Middle frontal gyrus (tissue), 1 donor: ENCODE measurements at regions not wholly inside any gene's neighbourhood (a gene's known extent, or its start where the extent isn't known, plus 50 kb on each side); places are given as distances from the start of the nearest gene placed in this dataset.

Experiments used
- DNase-seq: peaks from one replicate; pipeline ENCODE4 v3.0.0-alpha.2; 2015; ENCODE audit warnings: low spot score; ENCODE audit errors: extremely low spot score

DNA sequence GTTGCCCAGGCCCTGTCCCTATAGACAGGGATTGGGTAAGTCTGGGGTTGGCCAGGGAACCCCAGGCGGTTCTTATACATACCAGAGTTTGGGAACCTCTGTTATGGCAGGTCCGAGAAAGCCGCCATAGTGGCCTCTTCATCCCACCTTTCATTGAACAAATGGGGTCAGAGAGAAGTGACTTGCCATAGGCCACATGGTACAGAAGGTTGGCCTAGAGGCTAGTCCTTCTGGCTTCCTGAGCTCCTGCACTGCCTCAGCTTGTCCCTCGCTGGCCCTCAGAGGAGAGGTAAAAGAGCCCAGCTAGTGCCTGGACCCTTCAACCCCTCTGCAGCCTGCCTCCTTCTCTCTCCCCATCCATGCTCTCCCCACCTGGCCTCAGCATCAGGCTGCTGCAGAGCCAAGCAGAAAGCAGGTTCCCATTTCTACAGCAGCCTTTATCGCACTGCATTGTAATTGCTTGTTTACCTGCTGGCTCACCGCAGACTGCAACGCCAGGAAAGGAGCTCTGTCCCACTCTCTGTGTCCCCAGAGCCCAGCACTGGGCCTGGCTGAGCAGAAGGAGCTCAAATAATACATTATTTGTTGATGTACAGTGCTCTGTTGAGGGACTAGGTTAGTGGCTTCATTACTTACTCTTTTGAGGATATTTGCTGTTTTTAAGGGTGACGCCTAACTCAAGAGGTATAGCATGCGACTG is 103.6 kb downstream of the TRIM29 start:
- DNase-seq = no peak

DNA sequence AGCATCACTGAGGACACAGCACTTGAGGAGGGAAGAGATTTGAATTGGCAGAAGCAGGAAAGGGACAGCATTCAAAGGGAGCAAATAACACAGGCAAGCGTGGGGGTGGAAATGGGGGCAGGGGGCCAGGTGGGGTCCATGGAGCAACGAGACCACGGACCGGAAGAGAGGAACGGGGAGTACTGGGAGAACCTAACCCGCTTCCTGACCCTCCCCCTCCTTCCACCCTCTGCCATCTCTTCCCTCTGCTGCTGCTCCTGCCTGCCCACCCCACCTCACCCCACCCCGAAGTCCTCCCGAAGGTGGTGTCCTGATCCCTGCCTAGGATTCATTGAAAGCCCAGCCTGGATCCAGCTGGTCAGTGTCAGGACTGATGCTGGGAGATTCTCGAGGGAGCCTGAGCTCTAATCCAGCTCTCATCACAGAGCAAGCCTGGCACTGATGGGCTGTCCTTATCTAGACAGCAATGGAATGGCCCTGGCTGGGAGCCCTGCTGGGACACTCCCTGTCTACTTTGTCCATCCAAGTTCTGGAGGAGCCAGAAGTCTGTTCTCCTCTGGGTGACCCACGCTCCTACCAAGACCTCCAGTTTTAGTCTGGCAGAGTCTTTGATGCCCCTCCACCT is 105.0 kb downstream of the TRIM29 start:
- DNase-seq = no peak

DNA sequence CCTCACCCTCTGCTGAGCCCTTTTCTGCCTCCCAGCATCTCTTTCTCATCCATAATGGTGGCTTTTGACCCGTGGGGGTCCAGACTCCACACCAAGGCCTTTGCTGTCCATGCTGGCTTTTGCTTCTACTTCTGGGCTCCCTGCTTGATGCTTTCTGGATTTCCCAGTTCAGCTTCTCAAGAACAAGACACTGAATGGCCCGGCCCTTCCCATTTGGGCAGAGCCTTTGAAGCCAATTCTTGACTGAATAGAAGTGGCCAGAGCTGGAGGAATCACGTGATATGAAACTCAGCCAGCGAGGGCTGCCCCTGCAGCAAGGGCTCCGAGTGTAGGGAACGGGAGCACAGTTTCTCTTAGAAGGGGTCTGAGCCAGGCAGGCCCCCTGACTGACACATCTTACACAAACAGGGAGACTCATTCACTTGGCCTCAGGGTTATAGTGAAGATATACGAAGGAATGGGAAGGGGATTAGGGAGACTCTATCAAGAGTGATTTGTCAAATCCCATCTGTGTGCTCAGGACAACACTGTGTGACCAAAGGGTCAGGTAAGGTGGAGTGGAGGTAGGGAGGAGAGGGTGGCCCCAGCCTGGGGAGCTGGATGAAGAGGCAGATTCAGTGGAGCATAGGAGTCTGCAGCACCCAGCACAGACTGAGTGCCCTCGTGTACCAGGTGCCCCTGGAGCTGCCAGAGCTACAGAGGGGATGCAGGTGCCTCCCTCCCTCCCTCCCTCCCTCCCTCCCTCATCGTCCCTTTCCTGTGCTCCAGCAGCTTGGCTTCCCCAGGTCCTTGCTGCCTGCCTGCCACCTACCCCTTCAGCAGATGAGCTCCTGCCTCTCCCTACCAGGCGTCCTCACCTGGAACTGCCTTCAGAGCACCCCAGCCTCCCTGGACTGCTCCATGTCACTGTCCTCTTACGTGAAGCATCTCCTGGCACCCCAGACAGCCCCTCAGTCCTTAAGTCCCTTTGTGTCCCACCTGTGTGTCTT is 106.0 kb downstream of the TRIM29 start:
- no peak for DNase-seq

DNA sequence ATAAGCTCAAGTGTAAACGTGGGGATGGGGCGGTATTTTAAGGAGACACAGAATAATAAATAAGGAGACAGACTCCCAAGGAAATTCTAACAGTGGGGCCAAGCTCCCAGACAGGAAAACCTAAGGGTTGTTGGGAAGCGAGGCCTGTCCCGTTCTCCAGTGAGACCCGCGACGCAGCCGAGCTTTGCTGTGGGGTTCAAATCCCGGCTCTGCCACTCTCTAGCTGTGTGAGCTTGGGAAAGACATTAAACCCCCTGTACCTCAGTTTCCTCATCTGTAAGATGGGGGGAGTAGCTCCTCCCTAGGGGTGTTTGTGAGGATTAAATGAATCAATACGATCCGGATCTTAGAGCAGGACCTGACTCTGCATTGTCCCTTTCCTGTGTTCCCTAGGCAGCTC is 106.8 kb downstream of the TRIM29 start:
- DNase-seq = no peak

DNA sequence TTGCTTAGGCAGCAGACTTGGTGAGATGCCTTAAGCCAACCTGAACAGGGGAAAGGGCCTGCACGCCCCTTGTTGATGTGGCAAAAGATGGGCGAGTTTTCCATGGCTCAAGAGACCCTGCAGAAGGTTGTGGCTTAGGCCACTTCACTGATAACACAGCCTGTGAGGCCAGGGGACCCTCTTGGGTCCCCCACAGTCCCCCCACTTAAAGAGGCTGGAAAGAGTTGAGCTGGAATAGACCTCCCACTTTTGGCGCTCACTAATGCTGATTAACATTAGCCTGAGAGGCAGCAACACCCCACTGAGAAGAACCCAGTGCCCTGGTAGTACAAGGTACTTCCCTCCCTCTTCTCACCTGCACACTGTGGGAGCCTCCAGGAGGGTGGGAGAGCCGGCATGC is 107.5 kb downstream of the TRIM29 start:
- no peak for DNase-seq

DNA sequence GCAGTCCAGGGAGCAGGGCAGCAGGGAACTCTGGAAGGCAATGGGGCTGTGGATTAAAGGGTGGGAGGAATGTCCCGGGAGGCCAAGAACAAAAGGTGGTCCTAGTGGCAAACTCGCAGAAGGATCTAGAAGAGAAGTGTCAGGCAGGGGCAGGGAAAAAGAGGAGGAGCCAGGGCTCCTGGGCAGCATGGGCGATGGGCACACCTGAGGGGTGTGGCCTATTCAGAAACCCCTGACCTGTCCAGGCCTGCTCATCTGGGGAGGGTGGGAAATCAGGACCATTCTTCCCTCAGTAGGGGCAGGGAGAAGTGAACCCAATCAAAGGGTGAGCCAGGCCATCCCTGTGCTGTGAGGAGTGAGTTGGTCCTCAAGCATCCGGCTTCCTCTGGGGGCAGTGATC is 108.6 kb downstream of the TRIM29 start:
- DNase-seq = no peak

DNA sequence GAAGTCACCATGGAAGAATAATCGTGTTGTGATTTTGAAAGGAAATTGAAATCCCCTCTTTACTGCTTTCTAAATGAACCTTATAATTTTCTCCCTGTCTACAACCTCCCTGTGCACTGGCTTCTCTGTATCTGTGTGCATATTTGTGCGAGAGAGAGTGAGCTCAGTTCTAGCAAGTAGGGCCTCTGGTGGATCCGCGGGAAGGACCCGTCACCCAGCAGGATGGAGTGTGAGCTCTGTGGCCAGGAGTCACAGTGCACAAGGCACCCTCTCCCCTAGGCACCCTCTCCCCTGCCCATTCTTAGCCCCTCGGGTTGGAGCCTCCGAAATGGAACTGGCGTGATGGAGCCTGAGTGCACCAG is 109.0 kb downstream of the TRIM29 start:
- DNase-seq = no peak

DNA sequence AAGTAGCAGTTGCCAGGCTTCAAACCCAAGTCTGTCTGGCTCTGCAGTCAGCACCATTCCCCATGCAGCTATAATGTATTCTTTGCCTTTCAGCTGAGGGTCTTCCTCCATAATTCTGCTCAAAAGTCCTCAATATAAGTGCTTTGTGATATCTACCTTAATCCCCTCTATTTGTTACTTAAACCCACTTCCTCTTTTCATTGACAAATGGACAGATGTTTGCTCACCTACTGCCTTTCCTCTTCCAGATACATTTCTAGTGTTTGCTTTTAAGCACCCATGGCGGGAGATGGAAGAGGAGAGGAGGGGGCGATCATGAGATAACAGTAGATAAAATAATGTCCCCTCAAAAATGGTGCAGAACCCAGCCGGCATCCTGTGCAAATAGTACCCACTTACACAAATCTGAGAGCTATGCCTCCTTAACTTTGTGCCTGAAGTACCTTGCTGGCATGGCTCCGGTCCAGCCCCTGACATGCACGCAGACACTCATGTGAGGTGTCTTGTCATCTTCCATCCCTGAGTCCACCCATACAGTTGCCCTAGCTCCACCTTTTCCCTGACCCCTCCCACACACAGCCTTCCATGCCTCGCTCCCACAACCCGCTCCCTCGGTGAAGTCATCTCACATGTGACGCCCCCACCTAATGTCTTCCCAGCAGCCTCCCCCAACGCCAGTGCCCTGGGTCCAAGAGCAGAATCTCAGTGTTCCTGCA is 109.6 kb downstream of the TRIM29 start:
- DNase-seq = no peak

DNA sequence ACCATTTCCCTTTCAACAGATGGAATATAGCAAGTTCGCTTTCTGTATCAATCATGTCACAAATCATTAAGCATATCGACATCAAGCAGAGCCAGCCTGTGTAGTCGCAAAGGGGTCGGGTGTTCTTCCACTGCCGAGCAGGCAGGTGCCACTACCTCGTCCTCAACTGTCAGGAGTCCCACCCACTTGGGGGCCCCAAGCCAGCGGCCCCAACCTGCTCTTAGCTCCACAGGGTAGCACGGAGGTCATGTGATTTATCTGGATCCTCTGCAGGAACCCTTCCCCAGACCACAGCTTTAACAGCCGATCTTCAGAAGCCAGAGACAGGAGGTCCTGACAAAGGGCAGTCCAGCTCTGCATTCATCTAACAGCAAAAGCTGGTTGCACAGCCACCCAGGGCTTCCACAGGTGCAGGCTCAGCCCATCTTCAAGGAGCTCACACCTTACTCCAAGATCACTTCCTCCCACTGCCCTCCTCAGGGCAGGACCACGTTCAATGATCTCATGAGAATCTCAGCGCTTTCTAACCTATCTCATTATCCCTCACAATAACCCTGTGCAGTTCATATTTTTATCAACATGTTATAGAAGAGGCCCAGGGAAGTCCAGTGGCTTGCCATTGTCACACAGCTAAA is 110.2 kb downstream of the TRIM29 start:
- no peak for DNase-seq

DNA sequence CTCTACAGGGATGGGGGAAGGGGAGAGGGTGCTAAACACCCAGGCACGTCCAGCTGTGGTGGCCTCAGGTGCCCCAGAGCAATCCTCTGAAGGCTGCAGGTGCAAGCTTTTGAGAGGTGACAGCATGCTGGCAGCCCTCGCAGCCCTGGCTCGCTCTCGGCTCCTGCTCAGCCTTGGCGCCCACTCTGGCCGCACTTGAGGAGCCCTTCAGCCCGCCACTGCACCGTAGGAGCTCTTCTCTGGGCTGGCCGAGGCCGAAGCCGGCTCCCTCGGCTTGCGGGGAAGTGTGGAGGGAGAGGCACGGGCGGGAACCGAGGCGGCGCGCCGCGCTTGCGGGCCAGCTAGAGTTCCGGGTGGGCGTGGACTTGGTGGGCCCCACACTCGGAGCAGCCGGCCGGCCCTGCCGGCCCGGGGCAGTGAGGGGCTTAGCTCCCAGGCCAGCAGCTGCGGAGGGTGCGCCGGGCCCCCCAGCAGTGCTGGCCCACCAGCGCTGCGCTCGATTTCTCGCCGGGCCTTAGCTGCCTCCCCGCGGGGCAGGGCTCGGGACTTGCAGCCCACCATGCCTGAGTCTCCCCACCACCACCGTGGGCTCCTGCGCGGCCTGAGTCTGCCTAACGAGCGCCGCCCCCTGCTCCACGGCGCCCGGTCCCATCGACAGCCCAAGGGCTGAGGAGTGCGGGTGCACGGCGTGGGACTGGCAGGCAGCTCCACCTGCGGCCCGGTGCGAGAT is 112.1 kb downstream of the TRIM29 start:
- DNase-seq = no peak

DNA sequence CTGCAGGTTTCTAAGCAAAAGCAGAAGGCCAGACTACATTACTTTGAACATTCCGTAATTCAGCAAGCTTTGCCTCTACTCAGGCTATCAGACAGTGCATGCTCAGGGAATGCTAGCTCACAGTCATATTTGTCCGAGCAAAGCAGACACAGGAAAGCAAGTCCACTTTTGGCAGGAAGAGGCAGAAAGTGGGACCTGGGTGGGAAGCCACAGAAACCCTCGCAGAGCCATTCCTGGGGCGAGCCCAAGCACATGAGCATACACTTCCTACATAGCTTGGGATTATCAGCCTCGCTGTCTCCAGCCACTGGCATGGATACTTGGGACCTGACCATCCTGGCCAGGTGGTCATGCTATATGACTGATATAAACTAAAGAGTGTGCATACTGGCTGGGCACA is 113.3 kb downstream of the TRIM29 start:
- DNase-seq = no peak

DNA sequence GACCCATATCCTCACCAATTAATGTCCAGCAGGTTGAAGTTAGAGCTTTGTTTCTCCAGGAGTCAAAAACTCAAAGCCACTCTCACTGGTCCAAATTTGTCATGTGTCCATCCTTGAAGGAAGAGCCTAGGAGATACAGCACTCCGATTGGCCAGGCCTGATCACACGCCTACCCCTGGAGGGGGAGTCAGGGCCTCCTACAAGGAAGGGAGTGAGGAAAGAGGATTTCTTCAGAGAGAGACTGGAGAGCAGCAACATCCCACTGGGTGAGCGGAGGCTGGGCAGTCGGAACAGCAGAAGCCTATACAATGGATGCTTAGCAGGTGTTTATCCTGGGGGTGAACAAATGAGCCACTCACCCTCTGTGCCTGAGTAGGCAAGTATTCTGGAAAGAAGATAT is 113.9 kb downstream of the TRIM29 start:
- no peak for DNase-seq

DNA sequence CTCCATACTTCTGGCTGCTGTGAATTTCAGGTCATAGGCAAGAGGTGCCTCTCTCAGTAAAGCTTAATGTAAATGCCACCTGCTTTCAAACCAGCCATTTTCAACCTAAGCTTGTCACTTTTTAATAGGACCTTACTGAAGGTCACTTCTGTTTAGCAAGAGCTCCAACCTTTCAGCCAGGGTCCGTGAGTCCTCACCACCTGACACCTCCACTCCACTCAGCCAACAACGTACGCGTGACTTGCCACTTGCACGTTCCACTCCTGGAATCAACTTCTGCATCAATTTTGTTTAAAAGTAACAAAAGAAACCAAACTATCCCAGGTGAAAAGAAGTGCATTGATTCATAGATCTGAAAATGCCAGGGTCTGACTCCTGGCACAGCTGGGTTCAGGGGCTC is 114.4 kb downstream of the TRIM29 start:
- DNase-seq = no peak

DNA sequence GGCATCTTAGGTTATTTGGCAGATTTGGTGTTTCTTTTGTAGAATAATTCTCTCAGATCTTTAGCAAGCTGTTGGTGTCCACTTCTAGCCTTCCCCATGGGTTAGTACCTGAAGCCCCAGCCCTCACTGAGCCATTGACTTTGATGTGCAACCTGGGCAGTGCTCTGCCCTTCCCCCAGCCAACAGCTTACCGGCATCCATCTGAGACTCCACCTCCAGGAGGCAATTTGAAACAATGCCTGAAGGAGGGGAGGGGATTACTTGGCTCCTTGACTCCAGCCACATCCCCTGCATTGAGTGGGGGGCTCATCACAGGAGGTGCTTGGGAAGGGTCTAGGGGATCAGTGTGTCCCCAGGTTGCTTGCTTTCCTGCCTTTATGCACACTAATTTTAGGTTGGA is 114.8 kb downstream of the TRIM29 start:
- no peak for DNase-seq

DNA sequence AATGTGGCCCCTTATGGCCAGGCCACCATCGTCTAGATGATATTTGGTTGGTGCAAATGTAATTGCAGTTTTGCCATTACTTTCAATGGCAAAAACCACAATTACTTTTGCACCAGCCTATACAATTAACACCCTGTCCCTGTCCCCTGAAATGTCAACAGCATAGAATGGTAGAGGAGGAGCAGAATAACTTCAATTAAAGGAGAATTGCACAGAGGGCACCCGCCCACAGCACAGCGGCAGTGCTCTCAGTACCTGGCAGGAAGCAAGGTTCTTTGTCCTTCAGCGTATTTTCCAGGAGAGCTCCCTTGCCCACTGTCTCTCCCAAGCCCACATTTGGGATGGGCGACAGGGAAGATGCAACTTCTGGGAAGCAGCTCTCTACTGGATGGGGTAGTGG is 115.3 kb downstream of the TRIM29 start:
- DNase-seq = no peak

DNA sequence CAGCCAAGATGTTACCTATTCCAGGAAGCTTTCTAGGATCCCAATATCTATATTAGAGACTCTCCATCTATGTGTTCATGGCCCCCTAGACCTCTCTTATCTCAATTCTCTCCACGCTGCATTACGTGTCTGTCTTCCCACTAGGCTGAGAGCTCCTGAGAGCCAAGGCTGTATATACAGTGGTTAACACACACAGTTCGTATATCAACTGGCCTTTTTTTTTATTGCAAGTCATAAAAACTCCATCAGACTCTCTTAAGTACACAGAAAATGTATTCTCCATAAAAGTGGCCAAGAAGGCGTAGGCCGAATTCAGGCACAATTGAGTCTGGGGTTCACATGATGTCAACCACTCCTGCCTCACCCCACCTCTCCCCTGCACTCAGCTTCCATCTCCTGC is 115.9 kb downstream of the TRIM29 start:
- DNase-seq = no peak

DNA sequence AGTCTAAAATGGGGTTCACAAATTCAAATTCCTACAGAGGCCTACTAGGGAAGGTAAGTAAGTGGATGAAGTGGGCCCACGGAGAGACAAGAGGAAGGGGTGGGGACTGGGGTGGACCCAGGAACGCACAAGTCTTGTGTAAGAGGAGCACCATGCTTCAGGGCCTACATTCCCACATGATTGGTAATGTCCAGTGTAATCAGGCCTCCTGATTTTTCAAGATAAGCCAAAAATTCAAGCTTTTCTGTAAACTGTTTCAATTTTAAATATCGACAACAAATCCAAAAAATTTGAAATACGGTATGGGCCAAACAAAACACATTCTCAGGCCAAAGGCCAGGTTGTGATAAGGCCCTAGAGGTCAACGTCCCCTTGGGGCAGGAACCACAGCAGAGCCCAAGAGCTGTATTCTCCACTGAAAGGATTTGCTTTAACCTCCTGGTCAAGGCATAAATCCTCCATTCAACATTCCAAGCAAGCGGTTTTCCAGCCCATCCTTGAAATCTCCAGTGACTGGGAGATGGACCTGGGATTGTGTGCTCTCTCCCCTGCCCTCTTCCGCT is 116.4 kb downstream of the TRIM29 start:
- no peak for DNase-seq

DNA sequence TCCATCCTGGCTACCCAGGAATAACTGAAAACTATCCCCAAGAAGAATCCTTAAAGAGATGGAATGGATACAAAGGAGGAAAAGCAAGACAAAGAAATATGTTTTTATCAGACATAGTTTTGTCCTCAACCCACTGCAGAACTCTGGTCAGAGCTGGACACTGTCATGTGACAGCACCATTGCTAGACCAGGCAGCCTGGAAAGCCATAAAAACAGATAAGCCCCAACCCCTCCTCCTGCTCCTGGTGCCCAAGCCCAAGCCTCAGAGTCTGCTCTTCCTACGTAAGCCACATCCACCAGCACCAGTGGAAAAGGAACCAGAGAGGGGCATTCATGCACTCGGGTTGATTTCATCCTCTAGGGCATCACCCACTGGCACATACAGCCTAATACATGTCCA is 116.9 kb downstream of the TRIM29 start:
- DNase-seq = no peak

DNA sequence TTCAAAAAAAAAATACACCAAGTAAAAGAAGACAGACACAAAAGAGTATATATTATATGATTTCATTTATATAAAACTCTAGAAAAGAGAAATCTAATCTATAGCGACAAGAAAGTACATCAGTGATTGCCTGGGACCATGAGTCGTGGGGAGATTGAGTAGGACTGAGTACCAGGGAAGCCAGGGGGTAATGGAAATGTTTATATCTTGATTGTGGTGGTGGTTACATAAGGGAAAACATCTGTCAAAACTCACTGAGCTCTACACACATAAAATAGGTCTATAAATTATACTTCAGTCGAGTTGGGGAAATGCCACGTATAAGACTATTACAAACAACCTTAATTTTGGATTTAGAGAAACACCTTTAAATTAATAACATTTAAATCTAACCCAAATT is 117.4 kb downstream of the TRIM29 start:
- DNase-seq = no peak

DNA sequence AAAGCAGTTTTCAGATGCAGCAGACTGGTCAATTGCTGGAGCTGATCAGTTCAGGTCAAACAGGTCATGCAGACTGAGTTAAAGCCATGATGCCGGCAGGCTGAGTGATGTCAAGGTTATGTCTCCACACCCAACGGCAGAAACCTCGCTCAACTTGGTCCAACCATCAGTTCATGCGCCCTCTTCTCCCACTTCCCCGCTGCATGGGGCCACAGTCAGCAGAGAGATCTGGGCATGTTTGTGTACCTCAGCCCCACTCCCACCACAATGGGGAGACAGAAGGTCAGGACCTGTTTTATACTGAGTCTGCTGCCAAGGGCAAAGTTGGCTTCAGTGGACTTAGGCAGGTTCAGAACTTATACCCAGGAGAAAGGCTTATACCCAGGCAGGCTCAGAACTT is 118.7 kb downstream of the TRIM29 start:
- no peak for DNase-seq
